SW480 (cell line): ENCODE measurements at regions not wholly inside any gene's neighbourhood (a gene's known extent, or its start where the extent isn't known, plus 50 kb on each side); places are given as distances from the start of the nearest gene placed in this dataset.

Experiments
- DNase-seq: peaks from one replicate; pipeline ENCODE4 v3.0.0-alpha.2; 2016; ENCODE audit warnings: low spot score

- no peak for DNase-seq
Observed at GRCh38 chr3:137204409-137204808, 246.6 kb downstream of the IL20RB start.

- DNase-seq = no peak
Observed at GRCh38 chr3:137205394-137206045, 247.7 kb downstream of the IL20RB start.

GRCh38 chr3:137207616-137208015 is 249.8 kb downstream of the IL20RB start:
- DNase-seq = no peak

- DNase-seq = no peak
Observed at GRCh38 chr3:137217733-137218132, 259.9 kb downstream of the IL20RB start.

GRCh38 chr3:137219801-137220445 is 262.1 kb downstream of the IL20RB start:
- DNase-seq = no peak

- DNase-seq = no peak
Observed at GRCh38 chr3:137222736-137223225, 265.0 kb downstream of the IL20RB start.

- DNase-seq = no peak
Observed at GRCh38 chr3:137224464-137224863, 266.7 kb downstream of the IL20RB start.

GRCh38 chr3:137242836-137243400 is 285.1 kb downstream of the IL20RB start:
- no peak for DNase-seq

- DNase-seq = no peak
Observed at GRCh38 chr3:137246491-137246890, 288.7 kb downstream of the IL20RB start.

- no peak for DNase-seq
Observed at GRCh38 chr3:137249311-137249940, 291.6 kb downstream of the IL20RB start.

- DNase-seq = no peak
Observed at GRCh38 chr3:137259089-137259488, 301.3 kb downstream of the IL20RB start.

GRCh38 chr3:137259701-137260100 is 301.9 kb downstream of the IL20RB start:
- DNase-seq = no peak

- DNase-seq = no peak
Observed at GRCh38 chr3:137264071-137264820, 306.5 kb downstream of the IL20RB start.

- DNase-seq = no peak
Observed at GRCh38 chr3:137264843-137265330, 307.1 kb downstream of the IL20RB start.

GRCh38 chr3:137282871-137283270 is 325.1 kb downstream of the IL20RB start:
- no peak for DNase-seq

GRCh38 chr3:137285924-137286323 is 328.1 kb downstream of the IL20RB start:
- DNase-seq = no peak

- DNase-seq = no peak
Observed at GRCh38 chr3:137293086-137293485, 335.3 kb downstream of the IL20RB start.

- no peak for DNase-seq
Observed at GRCh38 chr3:137294139-137294538, 336.4 kb downstream of the IL20RB start.

GRCh38 chr3:137294839-137295238 is 337.1 kb downstream of the IL20RB start:
- no peak for DNase-seq

GRCh38 chr3:137295336-137295735 is 337.6 kb downstream of the IL20RB start:
- no peak for DNase-seq

GRCh38 chr3:137296116-137296515 is 338.3 kb downstream of the IL20RB start:
- no peak for DNase-seq

- DNase-seq = no peak
Observed at GRCh38 chr3:137297770-137298169, 340.0 kb downstream of the IL20RB start.
